K562 (cell line): ENCODE measurements at regions not wholly inside any gene's neighbourhood (a gene's known extent, or its start where the extent isn't known, plus 50 kb on each side); places are given as distances from the start of the nearest gene placed in this dataset.

Experiments used
- ARID1B ChIP-seq: fragments of 450-650 bp; IDR thresholded peaks from 2 replicates; pipeline ENCODE4 v1.6.1; 2016; ENCODE audit warnings: antibody characterized with exemption, mild to moderate bottlenecking, inconsistent platforms
- BCOR ChIP-seq: fragments of 450-650 bp; IDR thresholded peaks from 2 replicates; pipeline ENCODE4 v1.6.1; 2016
- CEBPB ChIP-seq: fragments of 450-650 bp; IDR thresholded peaks from 2 replicates; pipeline ENCODE4 v1.6.1; 2016; ENCODE audit warnings: missing genetic modification characterization, missing compliant biosample characterization
- DPF2 ChIP-seq: fragments of 450-650 bp; IDR thresholded peaks from 2 replicates; pipeline ENCODE4 v1.6.1; 2016
- ELF1 ChIP-seq: fragments of 200-800 bp; sonication (Bioruptor generic); IDR thresholded peaks from 2 replicates; pipeline ENCODE4 v1.6.1; 2016; ENCODE audit warnings: missing genetic modification characterization, missing compliant biosample characterization
- ESRRA ChIP-seq: fragments of 450-650 bp; IDR thresholded peaks from 2 replicates; pipeline ENCODE4 v1.6.1; 2014; ENCODE audit warnings: low read depth, mild to moderate bottlenecking, moderate library complexity, borderline replicate concordance
- GABPA ChIP-seq: fragments of 200-800 bp; sonication (Bioruptor generic); conservative IDR thresholded peaks from 2 replicates; pipeline ENCODE4 v1.6.1; 2016; ENCODE audit warnings: low read depth, missing genetic modification characterization, missing compliant biosample characterization
- JUND ChIP-seq, 2 experiments: IDR thresholded peaks; 2 replicates in 1 of 2; 3 replicates in 1 of 2; pipeline ENCODE4 v1.6.1; 2011; ENCODE audit warnings: borderline replicate concordance in 2 of 2, low read depth in 2 of 2, low read length in 2 of 2, improper control_type of control experiment in 1 of 2, missing biosample characterization in 1 of 2, missing genetic modification characterization in 1 of 2, missing genetic modification reagents in 1 of 2
- L3MBTL2 ChIP-seq: fragments of 450-650 bp; IDR thresholded peaks from 2 replicates; pipeline ENCODE4 v1.6.1; 2016; ENCODE audit warnings: mild to moderate bottlenecking, moderate library complexity
- POLR2AphosphoS5 ChIP-seq: IDR thresholded peaks from 2 replicates; pipeline ENCODE4 v1.6.1; 2011; ENCODE audit warnings: mild to moderate bottlenecking, low read depth, low read length, moderate library complexity; ENCODE audit not compliant: control insufficient read depth, insufficient read depth
- RERE ChIP-seq: sonication (generic); formaldehyde crosslinking; IDR thresholded peaks from 2 replicates; pipeline ENCODE4 v1.8.0; 2023; ENCODE audit warnings: missing genetic modification reagents, mild to moderate bottlenecking, borderline replicate concordance
- SP2 ChIP-seq: IDR thresholded peaks from 2 replicates; pipeline ENCODE4 v1.6.1; 2011; ENCODE audit warnings: mild to moderate bottlenecking, low read depth, low read length, moderate library complexity; ENCODE audit not compliant: poor library complexity, severe bottlenecking; ENCODE audit errors: extremely low read depth
- TGIF2 ChIP-seq: sonication (generic); formaldehyde crosslinking; IDR thresholded peaks from 2 replicates; pipeline ENCODE4 v1.8.1; 2022; ENCODE audit warnings: mild to moderate bottlenecking, missing genetic modification reagents, moderate library complexity
- XRCC4 ChIP-seq: IDR thresholded peaks from one replicate; pipeline ENCODE4 v1.6.1; 2011; ENCODE audit not compliant: insufficient read depth, insufficient read length; ENCODE audit errors: extremely low read depth
- ZNF140 ChIP-seq: fragments of 250-450 bp; sonication (Bioruptor Pico); IDR thresholded peaks from 2 replicates; pipeline ENCODE4 v1.8.0; 2021; ENCODE audit warnings: moderate library complexity, mild to moderate bottlenecking, inconsistent platforms
- ZNF695 ChIP-seq: fragments of 450-650 bp; formaldehyde crosslinking; IDR thresholded peaks from 2 replicates; pipeline ENCODE4 v1.4.0; 2020; ENCODE audit warnings: mild to moderate bottlenecking, moderate library complexity
- TF ChIP-seq, protein P1 (sequence below): IDR thresholded peaks from 2 replicates; pipeline ENCODE4 v1.6.1; 2014; ENCODE audit warnings: antibody characterized with exemption

DNA sequence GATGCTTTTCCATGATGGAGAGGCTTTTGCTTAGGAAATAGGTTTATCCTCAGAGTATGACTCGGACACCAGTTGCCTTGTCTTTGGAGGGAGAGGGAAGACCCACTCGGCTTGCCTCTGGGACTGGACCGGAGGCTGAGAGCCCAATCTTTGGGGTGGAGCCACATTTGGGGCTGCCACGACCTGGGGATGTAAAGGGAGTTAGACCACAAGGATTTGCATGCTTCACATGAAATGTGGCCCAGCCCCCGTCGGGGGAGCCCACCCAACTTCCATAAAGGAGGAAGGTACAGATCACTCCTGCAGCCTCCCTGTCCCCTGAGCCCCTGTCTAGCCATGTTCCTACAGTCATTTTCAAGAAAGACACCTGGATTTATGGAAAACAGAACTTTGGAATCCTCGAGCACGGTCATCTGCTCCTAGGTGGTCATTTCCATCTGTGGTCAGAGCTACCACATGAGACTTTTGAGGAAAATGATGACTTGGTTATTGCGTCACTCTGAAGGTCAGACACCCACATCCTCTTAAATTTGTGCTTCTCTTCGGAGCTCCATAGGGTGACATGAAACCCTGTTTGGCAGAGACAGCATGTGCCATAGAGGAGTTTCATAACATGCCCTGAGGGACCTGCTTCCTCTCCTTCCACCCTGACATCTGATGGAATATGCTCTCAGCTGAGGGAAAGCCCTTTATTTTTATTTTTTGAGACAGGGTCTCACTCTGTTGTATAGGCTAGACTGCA, 99.4 kb upstream of the SLC45A1 start (continued):
- TF ChIP-seq RERE (CRISPR knock-in tag) (no peak), TGIF2 (CRISPR knock-in tag) (no peak), XRCC4 (no peak), CEBPB (peak; percentile 87), ZNF140 (CRISPR knock-in tag) (no peak), POLR2AphosphoS5 (no peak), ARID1B (peak; percentile 15; the same call in 1 of the 2 replicates), L3MBTL2 (peak; percentile 82), ESRRA (peak; percentile 70; the same call in 1 of the 2 replicates), ZNF695 (CRISPR knock-in tag) (no peak), SP2 (no peak), BCOR (no peak), GABPA (tag) (0 out of 2 replicates have a peak, but pooled peaks have one; percentile 12), DPF2 (no peak), ELF1 (tag) (no peak), JUND (IDR thresholded peaks at IDR 0.05; ENCODE audit: borderline replicate concordance, low read depth, low read length) (peak; percentile 74), JUND (tag; IDR thresholded peaks at IDR 0.05; ENCODE audit: borderline replicate concordance, low read depth, low read length) (no peak)
- TF ChIP-seq, protein P1, sequence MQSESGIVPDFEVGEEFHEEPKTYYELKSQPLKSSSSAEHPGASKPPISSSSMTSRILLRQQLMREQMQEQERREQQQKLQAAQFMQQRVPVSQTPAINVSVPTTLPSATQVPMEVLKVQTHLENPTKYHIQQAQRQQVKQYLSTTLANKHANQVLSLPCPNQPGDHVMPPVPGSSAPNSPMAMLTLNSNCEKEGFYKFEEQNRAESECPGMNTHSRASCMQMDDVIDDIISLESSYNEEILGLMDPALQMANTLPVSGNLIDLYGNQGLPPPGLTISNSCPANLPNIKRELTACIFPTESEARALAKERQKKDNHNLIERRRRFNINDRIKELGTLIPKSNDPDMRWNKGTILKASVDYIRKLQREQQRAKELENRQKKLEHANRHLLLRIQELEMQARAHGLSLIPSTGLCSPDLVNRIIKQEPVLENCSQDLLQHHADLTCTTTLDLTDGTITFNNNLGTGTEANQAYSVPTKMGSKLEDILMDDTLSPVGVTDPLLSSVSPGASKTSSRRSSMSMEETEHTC = no peak
